HG02571 (cell line): ENCODE measurements at regions not wholly inside any gene's neighbourhood (a gene's known extent, or its start where the extent isn't known, plus 50 kb on each side); places are given as distances from the start of the nearest gene placed in this dataset.
"Not testable (repeated sequence)": the region's sequence is repeated elsewhere in the genome, so short reads cannot be mapped to it uniquely, and the experiment has no call there.

Experiments used
- ATAC-seq: cut with Tn5 transposase; IDR thresholded peaks from one replicate; pipeline ENCODE4 v1.9.1; 2021; ENCODE audit warnings: mild to moderate bottlenecking, moderate library complexity; ENCODE audit not compliant: unreplicated experiment

DNA sequence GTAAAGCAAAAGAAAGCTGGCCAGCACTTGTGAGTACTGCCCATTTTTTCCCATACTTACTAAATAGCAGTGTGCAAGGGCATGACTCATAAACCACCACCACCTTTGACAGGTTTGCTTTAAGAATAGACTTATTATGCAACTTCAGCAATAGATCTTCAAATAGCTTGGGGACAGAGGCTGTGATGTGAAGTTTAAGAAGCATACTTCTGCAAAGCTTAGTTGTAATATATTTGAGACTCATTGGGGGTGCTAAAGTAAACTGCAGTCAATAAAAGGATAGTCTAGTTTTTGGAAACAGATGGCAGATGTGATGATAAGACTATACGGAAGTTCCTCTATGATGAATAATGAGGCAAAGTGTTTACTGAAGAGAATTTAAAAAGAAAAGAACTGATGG, 210.0 kb downstream of the PLA2G4A start:
- ATAC-seq, result no peak

DNA sequence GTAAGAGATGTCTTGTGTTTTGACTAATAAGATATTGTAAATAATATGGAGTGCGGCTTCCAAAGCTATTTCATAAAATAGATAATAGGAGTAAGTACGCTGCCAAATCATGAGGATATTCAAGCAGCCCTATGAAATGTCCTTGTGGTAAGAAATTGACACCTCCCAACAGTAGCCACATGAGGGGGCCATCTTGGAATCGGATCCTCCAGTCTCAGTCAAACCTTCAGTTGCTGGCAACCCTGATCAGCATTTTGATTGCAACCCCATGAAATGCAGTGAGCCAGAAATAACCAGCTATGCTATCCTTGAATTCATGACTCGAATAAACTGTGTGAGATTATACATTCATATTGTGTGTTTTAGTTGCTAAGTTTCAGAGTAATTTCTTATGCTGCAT, 212.4 kb downstream of the PLA2G4A start:
- ATAC-seq, result no peak

DNA sequence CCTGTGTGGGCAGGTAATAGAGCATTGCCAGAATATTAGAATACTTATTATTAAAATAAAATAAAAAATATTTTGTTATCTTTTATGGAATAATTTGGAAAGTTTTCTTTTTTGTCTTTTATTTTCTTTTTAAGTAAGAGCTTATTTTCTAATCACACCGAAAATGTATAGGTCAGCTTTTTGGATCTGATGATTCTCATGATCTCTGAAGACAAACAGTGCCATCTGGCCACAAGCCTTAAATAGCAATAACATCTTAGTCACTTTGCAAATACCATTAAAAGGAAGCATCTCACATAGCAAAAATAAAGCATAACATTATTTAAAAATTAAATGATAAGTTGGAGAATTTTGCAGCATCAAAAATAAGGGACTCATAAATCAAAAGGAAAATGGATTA, 213.8 kb downstream of the PLA2G4A start:
- ATAC-seq, result no peak

DNA sequence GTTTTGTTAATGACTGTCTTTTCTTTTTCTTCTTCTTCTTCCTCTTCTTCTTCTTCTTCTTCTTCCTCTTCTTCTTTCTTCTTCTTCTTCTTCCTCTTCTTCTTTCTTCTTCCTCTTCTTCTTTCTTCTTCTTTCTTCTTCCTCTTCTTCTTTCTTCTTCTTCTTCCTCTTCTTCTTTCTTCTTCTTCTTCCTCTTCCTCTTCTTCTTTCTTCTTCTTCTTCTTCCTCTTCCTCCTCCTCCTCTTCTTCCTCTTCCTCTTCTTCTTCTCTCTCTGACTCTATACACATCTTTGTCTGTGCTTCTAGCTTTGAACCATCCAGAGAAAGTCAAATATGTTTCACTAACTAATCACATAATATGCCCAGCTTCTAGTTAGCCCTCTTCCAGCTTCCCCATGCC, 214.7 kb downstream of the PLA2G4A start:
- not testable (repeated sequence) for ATAC-seq

DNA sequence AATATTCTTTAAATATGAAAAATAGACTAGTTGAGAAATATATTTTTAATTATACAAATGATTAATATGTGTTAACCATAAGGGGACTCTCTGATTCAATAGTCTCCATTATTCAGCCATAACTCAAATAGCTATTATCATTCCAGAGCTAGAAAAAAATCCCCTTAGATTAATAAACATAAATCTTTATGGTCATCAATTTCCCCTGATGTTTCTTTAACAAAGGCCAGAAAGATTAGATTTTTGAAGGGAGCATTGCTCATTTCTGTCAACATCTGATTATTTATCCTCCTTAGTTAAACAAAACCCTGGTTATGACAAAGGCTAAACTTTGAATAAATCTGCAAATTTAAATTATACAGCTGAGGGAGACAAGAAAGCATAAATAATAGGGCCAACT, 215.7 kb downstream of the PLA2G4A start:
- no peak for ATAC-seq

DNA sequence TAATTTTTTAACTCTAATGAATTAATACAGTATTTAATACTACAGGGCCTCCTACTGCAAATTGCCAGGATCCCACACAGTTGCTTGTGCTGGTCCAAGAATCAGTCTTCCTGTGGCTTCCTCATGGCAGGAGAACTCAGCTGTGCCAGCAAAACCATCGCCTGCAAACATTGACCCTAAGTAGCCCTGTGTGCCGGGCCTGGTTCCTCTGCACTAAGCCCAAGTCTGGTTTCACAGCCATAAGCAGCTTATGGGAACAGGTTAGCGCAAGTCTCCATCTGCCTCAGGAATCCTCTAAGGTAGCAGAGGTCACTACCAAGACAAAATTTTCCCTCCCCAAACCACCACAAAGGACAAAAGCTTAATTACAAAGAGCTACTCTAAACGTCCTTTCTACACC, 216.6 kb downstream of the PLA2G4A start:
- ATAC-seq, result no peak

DNA sequence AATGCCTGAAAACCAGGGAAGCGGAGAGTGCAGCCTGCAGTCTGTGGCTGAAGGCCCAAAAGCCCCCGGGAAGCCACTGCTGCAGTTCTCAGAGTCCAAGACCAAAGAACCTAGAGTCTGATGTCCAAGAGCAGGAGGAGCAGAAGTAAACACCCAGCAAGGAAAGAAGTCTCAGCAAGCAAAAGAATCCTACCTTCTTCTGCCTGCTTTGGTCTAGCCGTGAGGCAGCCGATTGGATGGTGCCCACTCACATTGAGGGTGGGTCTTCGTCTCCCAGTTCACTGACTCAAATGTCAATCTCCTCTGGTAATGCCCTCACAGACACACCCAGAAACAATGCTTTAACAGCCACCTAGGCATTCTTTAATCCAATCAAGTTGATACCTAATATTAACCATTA, 217.5 kb downstream of the PLA2G4A start:
- ATAC-seq, result no peak

DNA sequence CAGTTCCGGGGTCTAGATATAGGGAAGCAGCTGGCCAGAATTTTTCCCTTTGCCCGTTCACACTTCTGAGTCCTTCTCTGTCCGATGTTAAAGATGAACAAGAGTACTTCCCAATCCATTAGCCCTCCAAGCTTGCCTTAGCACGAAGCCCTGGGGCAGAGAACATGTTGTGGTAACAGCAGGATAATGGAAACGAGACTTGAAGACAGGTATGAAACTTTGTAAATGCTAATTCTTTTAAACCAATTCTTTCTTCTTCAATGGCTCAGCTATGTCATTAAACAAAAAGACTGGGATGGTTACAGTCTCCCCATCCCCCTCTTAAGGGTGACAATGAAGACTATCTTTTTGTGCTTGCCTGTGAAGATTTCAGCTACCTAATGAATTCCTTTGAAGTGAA, 218.5 kb downstream of the PLA2G4A start:
- no peak for ATAC-seq

DNA sequence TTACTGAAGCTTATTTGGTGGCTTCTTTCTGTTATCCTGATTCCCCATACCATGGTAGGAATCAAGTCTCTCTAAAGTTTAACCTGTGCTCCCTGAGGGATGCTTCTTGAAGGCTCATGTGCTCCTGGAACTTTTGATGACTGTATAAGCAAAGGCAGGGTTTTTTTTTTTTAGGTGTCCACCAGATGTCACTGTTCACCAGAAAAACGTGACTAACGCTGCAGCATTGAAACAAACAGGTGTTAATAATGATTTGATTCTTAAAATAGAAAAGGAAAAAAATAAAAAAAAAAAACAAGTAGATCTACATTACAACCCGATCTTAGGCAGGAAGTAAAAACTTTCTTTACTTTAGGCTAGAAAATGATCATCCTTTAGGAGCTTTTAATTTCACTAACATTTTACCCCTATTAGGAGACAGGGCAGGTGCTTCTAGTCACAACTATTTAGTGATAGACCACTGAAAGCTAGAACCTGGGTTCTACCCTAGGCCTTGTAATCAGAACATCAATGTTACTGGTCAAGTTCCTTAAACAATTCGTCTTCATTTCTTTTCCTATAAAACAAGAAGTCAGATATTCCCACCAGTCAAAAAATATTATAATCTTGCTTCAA, 223.0 kb downstream of the PLA2G4A start:
- ATAC-seq, result peak; percentile 86

DNA sequence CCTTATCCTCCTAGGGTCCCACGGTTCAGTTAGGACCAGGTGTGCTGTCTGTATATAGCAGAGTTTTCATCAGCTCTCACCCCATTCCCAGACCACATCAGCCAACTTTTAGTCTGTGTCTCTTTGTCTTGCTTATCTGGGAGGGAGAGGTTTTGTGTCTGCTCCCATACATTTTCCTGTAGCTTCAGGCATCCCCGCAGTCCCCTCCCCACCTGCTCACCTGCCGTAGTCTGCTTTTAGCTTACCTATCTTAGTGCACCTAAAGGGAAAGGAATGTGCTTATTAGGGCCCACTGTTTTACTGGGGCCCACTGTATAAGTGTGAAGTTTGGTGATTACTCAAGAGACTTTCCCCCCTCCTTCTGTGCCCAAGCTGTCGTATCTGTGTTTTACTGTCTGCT, 225.1 kb downstream of the PLA2G4A start:
- no peak for ATAC-seq

DNA sequence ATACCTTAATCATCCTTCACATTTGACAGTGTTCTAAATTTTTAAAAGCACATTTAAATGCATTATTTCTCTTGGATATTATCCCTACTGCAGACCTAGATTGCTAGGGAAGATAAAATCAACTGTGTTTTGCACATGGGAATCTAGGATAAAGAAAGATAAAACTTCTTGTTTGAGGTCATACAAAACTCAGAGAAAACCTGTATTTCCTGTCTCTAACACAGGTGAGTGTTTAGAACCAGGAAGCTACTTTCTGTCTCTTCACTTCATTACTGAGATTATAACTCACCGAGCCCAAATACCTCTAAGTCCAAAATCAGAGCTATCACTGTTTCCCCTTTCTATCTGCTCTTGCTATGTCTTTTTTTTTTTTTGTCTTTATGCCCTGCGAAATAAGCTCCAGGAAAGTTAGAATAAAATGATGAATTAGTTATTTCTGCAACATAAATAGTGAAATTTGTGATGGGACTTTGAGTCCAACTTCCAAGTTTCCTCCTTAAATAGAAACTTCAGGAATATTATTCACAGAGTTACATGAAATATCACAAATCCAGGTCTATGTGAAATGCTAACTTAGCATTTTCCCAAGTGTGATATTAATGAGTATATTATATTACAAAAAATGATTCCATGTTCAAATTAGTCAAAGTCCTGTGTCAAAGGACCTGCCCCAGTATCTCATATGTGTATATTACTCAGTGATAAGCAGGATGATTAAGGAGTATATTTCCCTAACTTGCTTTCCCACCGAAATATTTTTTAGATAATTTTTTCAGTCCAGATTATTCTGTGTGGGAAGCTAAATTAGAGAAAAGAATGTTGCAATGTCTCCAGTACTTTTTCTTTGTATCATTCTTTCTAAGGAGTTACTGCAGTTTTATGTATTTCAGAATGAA, 226.4 kb downstream of the PLA2G4A start:
- no peak for ATAC-seq

DNA sequence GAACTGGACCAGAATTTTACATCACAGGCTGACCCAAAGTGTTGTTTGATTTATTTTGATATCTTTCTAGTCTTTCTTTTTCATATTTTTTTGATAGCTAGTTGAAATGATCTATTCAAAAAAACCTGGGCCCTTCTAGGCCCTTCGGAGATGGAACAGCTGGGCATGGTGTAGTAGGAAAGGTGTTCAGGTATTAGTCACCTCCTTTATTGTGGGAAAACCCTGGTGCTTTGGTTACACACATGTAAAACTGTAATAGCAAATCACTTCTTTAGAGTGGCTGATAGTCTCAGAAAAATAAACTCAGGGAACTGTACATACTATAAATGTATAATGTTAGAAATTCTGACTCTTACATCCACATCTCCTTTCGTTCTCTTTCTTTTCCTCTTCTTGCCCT, 234.5 kb downstream of the PLA2G4A start:
- no peak for ATAC-seq

DNA sequence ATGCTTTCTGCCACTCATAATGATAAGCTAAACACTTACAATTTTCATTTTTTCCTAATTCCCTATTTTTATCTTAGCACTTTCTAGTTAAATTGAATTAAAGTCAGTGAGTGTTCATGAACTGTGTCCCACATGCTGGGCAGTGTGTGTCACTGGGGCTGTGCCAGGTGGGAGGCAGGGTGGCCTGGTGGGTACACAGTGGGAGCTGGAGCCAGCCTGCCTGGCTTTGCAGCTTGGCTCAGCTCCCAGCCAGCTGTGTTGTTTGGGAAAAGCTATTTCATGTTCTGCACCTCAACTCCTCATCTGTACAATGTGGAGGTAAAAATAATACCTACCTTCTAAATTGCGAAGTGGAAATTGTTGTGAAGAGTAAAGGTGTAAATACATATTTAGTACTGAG, 238.4 kb downstream of the PLA2G4A start:
- ATAC-seq, result no peak

DNA sequence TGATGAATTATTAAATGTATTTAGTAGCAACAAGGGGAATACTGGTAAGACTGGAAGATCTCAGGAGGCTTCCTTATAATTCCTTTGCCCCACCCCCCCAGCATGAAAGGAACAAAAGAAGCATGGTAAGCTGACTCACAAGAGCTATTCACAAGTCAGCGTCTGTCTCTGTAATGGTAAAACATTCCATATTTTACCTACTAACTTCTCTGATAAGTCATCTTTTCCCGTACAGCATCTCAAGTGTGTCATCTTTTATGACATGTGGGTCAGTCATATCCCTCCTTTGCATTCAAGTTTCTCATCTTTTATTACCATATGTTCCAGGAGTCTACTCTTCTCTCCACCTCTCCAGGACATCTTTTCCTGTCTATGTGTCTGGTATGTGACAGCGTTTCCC, 241.3 kb downstream of the PLA2G4A start:
- ATAC-seq, result no peak

DNA sequence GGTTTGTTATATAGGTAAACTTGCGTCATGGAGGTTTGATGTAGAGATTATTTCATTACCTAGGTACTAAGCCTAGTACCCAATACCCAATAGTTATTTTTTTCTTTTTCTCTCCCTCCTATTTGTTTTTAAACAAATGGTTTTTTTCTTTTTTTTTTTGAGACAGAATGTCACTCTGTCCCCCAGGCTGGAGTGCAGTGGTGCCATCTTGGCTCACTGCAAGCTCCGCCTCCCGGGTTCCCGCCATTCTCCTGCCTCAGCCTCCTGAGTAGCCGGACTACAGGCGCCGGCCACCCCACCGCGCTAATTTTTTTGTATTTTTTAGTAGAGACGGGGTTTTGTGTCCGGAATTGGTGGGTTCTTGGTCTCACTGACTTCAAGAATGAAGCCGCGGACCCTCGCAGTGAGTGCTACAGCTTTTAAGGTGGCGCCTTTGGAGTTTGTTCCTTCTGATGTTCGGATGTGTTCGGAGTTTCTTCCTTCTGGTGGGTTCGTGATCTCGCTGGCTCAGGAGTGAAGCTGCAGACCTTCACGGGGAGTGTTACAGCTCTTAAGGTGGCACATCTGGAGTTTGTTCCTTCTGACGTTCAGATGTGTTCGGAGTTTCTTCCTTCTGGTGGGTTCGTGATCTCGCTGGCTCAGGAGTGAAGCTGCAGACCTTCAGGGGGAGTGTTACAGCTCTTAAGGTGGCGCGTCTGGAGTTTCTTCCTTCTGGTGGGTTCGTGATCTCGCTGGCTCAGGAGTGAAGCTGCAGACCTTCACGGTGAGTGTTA, 243.7 kb downstream of the PLA2G4A start:
- not testable (repeated sequence) for ATAC-seq

DNA sequence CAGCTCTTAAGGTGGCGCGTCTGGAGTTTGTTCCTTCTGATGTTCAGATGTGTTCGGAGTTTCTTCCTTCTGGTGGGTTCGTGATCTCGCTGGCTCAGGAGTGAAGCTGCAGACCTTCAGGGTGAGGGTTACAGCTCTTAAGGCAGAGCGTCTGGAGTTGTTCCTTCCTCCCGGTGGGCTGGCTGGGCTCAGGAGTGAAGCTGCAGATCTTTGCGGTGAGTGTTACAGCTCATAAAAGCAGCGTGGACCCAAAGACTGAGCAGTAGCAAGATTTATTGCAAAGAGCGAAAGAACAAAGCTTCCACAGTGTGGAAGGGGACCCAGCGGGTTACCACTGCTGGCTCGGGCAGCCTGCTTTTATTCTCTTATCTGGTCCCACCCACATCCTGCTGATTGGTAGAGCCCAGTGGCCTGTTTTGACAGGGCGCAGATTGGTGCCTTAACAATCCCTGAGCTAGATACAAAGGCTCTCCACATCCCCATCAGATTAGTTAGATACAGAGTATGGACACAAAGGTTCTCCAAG, 244.3 kb downstream of the PLA2G4A start:
- not testable (repeated sequence) for ATAC-seq

DNA sequence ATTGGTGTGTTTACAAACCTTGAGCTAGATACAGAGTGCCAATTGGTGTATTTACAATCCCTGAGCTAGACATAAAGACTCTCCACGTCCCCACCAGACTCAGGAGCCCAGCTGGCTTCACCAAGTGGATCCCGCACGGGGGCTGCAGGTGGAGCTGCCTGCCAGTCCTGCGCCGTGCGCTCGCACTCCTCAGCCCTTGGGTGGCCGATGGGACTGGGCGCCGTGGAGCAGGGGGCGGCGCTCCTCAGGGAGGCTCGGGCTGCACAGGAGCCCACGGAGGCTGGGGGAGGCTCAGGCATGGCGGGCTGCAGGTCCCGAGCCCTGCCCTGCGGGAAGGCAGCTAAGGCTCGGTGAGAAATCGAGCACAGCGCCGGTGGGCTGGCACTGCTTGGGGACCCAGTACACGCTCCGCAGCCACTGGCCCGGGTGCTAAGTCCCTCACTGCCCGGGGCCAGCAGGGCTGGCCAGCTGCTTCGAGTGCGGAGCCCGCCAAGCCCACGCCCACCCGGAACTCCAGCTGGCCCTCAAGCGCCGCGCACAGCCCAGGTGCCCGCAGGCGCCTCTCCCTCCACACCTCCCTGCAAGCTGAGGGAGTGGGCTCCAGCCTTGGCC, 245.0 kb downstream of the PLA2G4A start:
- not testable (repeated sequence) for ATAC-seq

DNA sequence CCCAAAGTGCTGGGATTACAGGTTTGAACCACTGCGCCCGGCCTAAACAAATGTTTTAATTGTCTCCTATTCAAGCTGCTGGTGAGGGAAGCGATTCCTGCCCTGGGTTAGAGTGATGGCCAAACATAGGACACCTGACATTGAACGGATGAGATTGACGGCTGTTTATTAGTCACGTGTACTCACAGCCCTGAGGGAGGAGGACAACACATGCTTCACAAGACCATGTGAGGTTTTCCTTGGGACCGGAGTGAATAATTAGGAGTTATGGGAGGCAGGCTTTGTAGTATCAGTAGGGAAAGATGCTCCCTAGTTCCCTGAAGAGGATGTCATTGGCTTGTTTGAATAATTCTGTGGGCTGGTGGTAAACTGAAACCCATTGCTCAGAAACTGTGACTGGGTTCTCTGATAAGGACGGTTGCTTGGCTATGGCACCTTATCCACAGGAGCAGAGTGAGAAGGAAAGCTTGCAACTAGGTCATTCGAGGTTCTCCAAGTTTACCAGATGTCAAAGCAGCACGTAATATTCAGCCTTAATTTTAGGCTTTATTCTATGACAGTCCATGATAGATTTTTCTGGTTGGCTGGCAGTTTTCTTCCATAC, 245.8 kb downstream of the PLA2G4A start:
- ATAC-seq, result no peak

DNA sequence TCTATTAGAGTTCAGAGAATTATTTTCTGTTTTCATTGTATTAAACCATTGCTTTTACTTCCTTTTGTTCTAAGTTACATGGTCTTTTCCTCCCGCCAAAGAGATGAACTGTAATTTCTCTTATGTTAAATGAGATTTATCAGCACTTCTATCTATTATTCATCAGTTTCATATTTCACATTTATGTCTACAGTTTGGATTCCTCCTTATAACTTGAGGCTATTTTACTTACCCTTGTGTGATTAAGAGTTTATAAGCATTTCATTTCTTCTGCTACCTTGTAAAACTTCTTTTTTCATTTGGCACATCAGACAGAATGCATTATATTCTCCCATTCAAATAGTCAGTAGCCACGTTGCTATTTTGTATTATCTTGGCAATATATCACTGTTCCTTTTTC, 248.2 kb downstream of the PLA2G4A start:
- ATAC-seq, result no peak

DNA sequence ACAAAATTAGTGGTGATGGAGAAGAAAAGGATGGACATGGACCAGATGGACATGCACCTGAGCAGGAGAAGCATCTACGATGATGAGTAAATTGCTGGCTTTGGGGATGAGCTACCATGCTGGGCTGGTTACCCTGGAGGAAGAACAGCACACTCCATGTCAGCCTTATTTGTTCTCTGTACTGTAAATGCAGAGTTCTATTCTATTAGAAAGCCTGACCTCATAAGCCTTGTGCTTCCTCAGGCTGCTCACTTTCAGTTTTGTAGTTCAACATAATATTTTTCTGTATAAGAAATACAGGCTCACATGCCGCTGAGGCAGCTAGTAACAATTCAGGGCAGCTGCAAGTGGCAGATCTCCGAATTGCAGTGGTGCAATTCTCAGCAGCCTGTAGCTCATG, 249.6 kb downstream of the PLA2G4A start:
- ATAC-seq, result no peak

DNA sequence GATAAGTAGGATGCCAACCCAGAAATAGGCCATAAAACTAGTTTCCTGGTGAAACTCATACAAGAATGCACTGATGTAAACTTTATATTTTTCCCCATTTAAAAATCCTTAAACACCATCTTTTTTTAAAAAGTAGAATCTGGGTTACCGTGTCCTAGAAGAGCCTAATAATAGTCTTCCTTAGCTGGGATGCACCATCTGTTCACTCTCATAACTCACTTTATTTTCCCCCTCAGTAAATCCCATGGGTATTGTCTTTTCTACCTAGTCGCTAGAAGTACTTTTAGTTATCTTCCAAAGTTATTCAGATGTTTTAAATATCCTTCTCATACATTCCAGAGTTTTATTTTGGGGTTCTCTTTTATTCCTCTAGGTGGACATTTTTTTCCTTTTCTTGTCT, 250.2 kb downstream of the PLA2G4A start:
- ATAC-seq, result no peak
